ENCODE measurements at regions not wholly inside any gene's neighbourhood (a gene's known extent, or its start where the extent isn't known, plus 50 kb on each side); places are given as distances from the start of the nearest gene placed in this dataset.
"Not testable (repeated sequence)": the region's sequence is repeated elsewhere in the genome, so short reads cannot be mapped to it uniquely, and the experiment has no call there.

- WGBS, 2 experiments (ENCODE audit: low coverage in 1 of 2, low lambda C conversion rate in 2 of 2, missing lambda C conversion rate in 2 of 2) = 97% methylated on average over 2 of the region's 2 CpGs
- Histone ChIP-seq H3K9me3 (ENCODE audit: low read depth) (no peaks in the 10 kb centered on the region), H3K4me1 (ENCODE audit: insufficient read depth) (no peaks in the 10 kb centered on the region), H3K79me2 (ENCODE audit: insufficient read depth) (0 out of 2 replicates have a peak, but pooled peaks cover 4% of the 10 kb centered on the region), H3K27me3 (replicated peaks; ENCODE audit: insufficient read depth) (no peaks in the 10 kb centered on the region), H3K4me3 (no peak overlapping the region), H3K4me2 (ENCODE audit: unreplicated experiment) (no peak overlapping the region), H3F3A (ENCODE audit: insufficient read depth) (no peaks in the 10 kb centered on the region), H2AFZ (no peak overlapping the region), H3K27ac (no peak overlapping the region), H3K36me3 (ENCODE audit: low read depth) (peaks cover 20% of the 10 kb centered on the region), H3K9ac (no peak overlapping the region), H3K9me2 (ENCODE audit: insufficient read depth) (no peaks in the 10 kb centered on the region), H4K20me1 (ENCODE audit: insufficient read depth) (no peaks in the 10 kb centered on the region)
- no peak for TF ChIP-seq EZH2 (IDR thresholded peaks at IDR 0.05; ENCODE audit: insufficient read depth, poor library complexity, severe bottlenecking)
- TF ChIP-seq EZH2phosphoT487 (IDR thresholded peaks at IDR 0.05; ENCODE audit: insufficient read depth, low read depth) = no peak
- in situ Hi-C loops (cut with MboI) = no loop called here
- no peak for DNase-seq
Measured at GRCh38 chr7:149608168-149608567, 110.6 kb upstream of the ZNF746 start.

GRCh38 chr7:149607683-149608082 lies 110.1 kb upstream of the ZNF746 start:
- Histone ChIP-seq H3K9ac (no peak overlapping the region), H3K27me3 (replicated peaks; ENCODE audit: insufficient read depth) (no peaks in the 10 kb centered on the region), H3F3A (ENCODE audit: insufficient read depth) (no peaks in the 10 kb centered on the region), H4K20me1 (ENCODE audit: insufficient read depth) (no peaks in the 10 kb centered on the region), H3K4me3 (no peak overlapping the region), H2AFZ (no peak overlapping the region), H3K4me2 (ENCODE audit: unreplicated experiment) (no peak overlapping the region), H3K27ac (no peak overlapping the region), H3K9me3 (ENCODE audit: low read depth) (no peaks in the 10 kb centered on the region), H3K4me1 (ENCODE audit: insufficient read depth) (no peaks in the 10 kb centered on the region), H3K36me3 (ENCODE audit: low read depth) (peaks cover 20% of the 10 kb centered on the region), H3K79me2 (ENCODE audit: insufficient read depth) (0 out of 2 replicates have a peak, but pooled peaks cover 4% of the 10 kb centered on the region), H3K9me2 (ENCODE audit: insufficient read depth) (no peaks in the 10 kb centered on the region)
- in situ Hi-C loops (cut with MboI) = no loop called here
- TF ChIP-seq EZH2 (IDR thresholded peaks at IDR 0.05; ENCODE audit: insufficient read depth, poor library complexity, severe bottlenecking) (no peak), EZH2phosphoT487 (IDR thresholded peaks at IDR 0.05; ENCODE audit: insufficient read depth, low read depth) (no peak)
- DNase-seq = no peak
- WGBS, 2 experiments (ENCODE audit: low coverage in 1 of 2, low lambda C conversion rate in 2 of 2, missing lambda C conversion rate in 2 of 2) = 99 to 100% methylated on average over 4 of the region's 4 CpGs

GRCh38 chr7:149606826-149607225 lies 109.2 kb upstream of the ZNF746 start:
- WGBS, 2 experiments (ENCODE audit: low coverage in 1 of 2, low lambda C conversion rate in 2 of 2, missing lambda C conversion rate in 2 of 2) = 97% methylated on average over 4 of the region's 4 CpGs

GRCh38 chr7:149605696-149606095 lies 108.1 kb upstream of the ZNF746 start:
- no peaks in the 10 kb centered on the region for H3K9me2 ChIP-seq (ENCODE audit: insufficient read depth)
- no peaks in the 10 kb centered on the region for H3F3A ChIP-seq (ENCODE audit: insufficient read depth)
- in situ Hi-C loops (cut with MboI) = no loop called here
- no peaks in the 10 kb centered on the region for H3K27me3 ChIP-seq (replicated peaks; ENCODE audit: insufficient read depth)
- no peak overlapping the region for H2AFZ ChIP-seq
- no peak overlapping the region for H3K9ac ChIP-seq
- DNase-seq = no peak
- peaks cover 11% of the 10 kb centered on the region for H3K36me3 ChIP-seq (ENCODE audit: low read depth)
- 0 out of 2 replicates have a peak, but pooled peaks cover 4% of the 10 kb centered on the region for H3K79me2 ChIP-seq (ENCODE audit: insufficient read depth)
- no peaks in the 10 kb centered on the region for H4K20me1 ChIP-seq (ENCODE audit: insufficient read depth)
- H3K4me2 ChIP-seq (ENCODE audit: unreplicated experiment) = no peak overlapping the region
- H3K9me3 ChIP-seq (ENCODE audit: low read depth) = no peaks in the 10 kb centered on the region
- no peak overlapping the region for H3K4me3 ChIP-seq
- no peaks in the 10 kb centered on the region for H3K4me1 ChIP-seq (ENCODE audit: insufficient read depth)
- H3K27ac ChIP-seq = no peak overlapping the region
- no peak for TF ChIP-seq EZH2phosphoT487 (IDR thresholded peaks at IDR 0.05; ENCODE audit: insufficient read depth, low read depth)
- no peak for TF ChIP-seq EZH2 (IDR thresholded peaks at IDR 0.05; ENCODE audit: insufficient read depth, poor library complexity, severe bottlenecking)
- WGBS, 2 experiments (ENCODE audit: low coverage in 1 of 2, low lambda C conversion rate in 2 of 2, missing lambda C conversion rate in 2 of 2) = 91 to 94% methylated on average over 6 of the region's 6 CpGs

More at GRCh38 chr7:149606826-149607225, 109.2 kb upstream of the ZNF746 start:
- Histone ChIP-seq H3F3A (ENCODE audit: insufficient read depth) (no peaks in the 10 kb centered on the region), H3K4me3 (no peak overlapping the region), H3K9me3 (ENCODE audit: low read depth) (no peaks in the 10 kb centered on the region), H3K27me3 (replicated peaks; ENCODE audit: insufficient read depth) (no peaks in the 10 kb centered on the region), H3K4me1 (ENCODE audit: insufficient read depth) (no peaks in the 10 kb centered on the region), H4K20me1 (ENCODE audit: insufficient read depth) (no peaks in the 10 kb centered on the region), H3K9me2 (ENCODE audit: insufficient read depth) (no peaks in the 10 kb centered on the region), H3K9ac (no peak overlapping the region), H2AFZ (no peak overlapping the region), H3K4me2 (ENCODE audit: unreplicated experiment) (no peak overlapping the region), H3K79me2 (ENCODE audit: insufficient read depth) (0 out of 2 replicates have a peak, but pooled peaks cover 4% of the 10 kb centered on the region), H3K27ac (no peak overlapping the region), H3K36me3 (ENCODE audit: low read depth) (peaks cover 17% of the 10 kb centered on the region)
- no peak for TF ChIP-seq EZH2phosphoT487 (IDR thresholded peaks at IDR 0.05; ENCODE audit: insufficient read depth, low read depth)
- no peak for TF ChIP-seq EZH2 (IDR thresholded peaks at IDR 0.05; ENCODE audit: insufficient read depth, poor library complexity, severe bottlenecking)
- DNase-seq = no peak
- in situ Hi-C loops (cut with MboI) = no loop called here

GRCh38 chr7:149604521-149604920 lies 106.9 kb upstream of the ZNF746 start:
- no peak overlapping the region for H3K4me3 ChIP-seq
- H3K36me3 ChIP-seq (ENCODE audit: low read depth) = peaks cover 4% of the 10 kb centered on the region; the same call in 1 of the 2 replicates
- H3K4me1 ChIP-seq (ENCODE audit: insufficient read depth) = no peaks in the 10 kb centered on the region
- H2AFZ ChIP-seq = no peak overlapping the region
- no peaks in the 10 kb centered on the region for H3K9me2 ChIP-seq (ENCODE audit: insufficient read depth)
- H3F3A ChIP-seq (ENCODE audit: insufficient read depth) = no peaks in the 10 kb centered on the region
- H3K9me3 ChIP-seq (ENCODE audit: low read depth) = no peaks in the 10 kb centered on the region
- 97 to 100% methylated on average over 4 of the region's 4 CpGs for WGBS, 2 experiments (ENCODE audit: low coverage in 1 of 2, low lambda C conversion rate in 2 of 2, missing lambda C conversion rate in 2 of 2)
- no peaks in the 10 kb centered on the region for H3K79me2 ChIP-seq (ENCODE audit: insufficient read depth)
- TF ChIP-seq EZH2phosphoT487 (IDR thresholded peaks at IDR 0.05; ENCODE audit: insufficient read depth, low read depth) (no peak), EZH2 (IDR thresholded peaks at IDR 0.05; ENCODE audit: insufficient read depth, poor library complexity, severe bottlenecking) (no peak)
- in situ Hi-C loops (cut with MboI) = no loop called here
- H4K20me1 ChIP-seq (ENCODE audit: insufficient read depth) = no peaks in the 10 kb centered on the region
- no peak overlapping the region for H3K27ac ChIP-seq
- H3K4me2 ChIP-seq (ENCODE audit: unreplicated experiment) = no peak overlapping the region
- no peak for DNase-seq
- no peak overlapping the region for H3K9ac ChIP-seq
- no peaks in the 10 kb centered on the region for H3K27me3 ChIP-seq (replicated peaks; ENCODE audit: insufficient read depth)

- H3K9me2 ChIP-seq (ENCODE audit: insufficient read depth); H3K79me2 ChIP-seq (ENCODE audit: insufficient read depth); H3K4me1 ChIP-seq (ENCODE audit: insufficient read depth); H3K27me3 ChIP-seq (replicated peaks; ENCODE audit: insufficient read depth); H2AFZ ChIP-seq; DNase-seq; H3K9ac ChIP-seq; H4K20me1 ChIP-seq (ENCODE audit: insufficient read depth); H3K4me3 ChIP-seq; H3K27ac ChIP-seq; H3K4me2 ChIP-seq (ENCODE audit: unreplicated experiment); H3K9me3 ChIP-seq (ENCODE audit: low read depth); in situ Hi-C loops (cut with MboI); H3F3A ChIP-seq (ENCODE audit: insufficient read depth); H3K36me3 ChIP-seq (ENCODE audit: low read depth): not testable (repeated sequence)
- WGBS, 2 experiments (ENCODE audit: low coverage in 1 of 2, low lambda C conversion rate in 2 of 2, missing lambda C conversion rate in 2 of 2) = 94 to 95% methylated on average over 21 of the region's 21 CpGs
Measured at GRCh38 chr7:149600669-149601330, 103.2 kb upstream of the ZNF746 start.

Data from GM23248 (cell line).